GM10248 (cell line): ENCODE measurements at regions not wholly inside any gene's neighbourhood (a gene's known extent, or its start where the extent isn't known, plus 50 kb on each side); places are given as distances from the start of the nearest gene placed in this dataset.

ENCODE experiments used
- CTCF ChIA-PET: fragments of 300-600 bp; sonication (Branson Sonifier 250); formaldehyde crosslinking; extraction: SDS; loops from one replicate; lab custom pipeline; 2021; ENCODE audit warnings: antibody characterized with exemption; lab: Yijun Ruan, JAX
- POLR2A ChIA-PET: fragments of 350-650 bp; sonication (Branson Sonifier 250); formaldehyde crosslinking; extraction: SDS; loops from one replicate; lab custom pipeline; 2020; ENCODE audit warnings: antibody characterized with exemption; lab: Yijun Ruan, JAX
- DNase-seq: peaks from one replicate; pipeline ENCODE4 v3.0.0; 2012; ENCODE audit errors: extremely low spot score
- CTCF ChIP-seq: IDR thresholded peaks from 2 replicates; pipeline ENCODE4 v1.5.1; 2012; ENCODE audit warnings: mild to moderate bottlenecking, low read depth; ENCODE audit errors: extremely low read depth, missing control alignments, control extremely low read depth

GRCh38 chr18:29217124-29217915, 1040.4 kb upstream of the CDH2 start:
- ChIA-PET POLR2A (no interaction called here), CTCF (interaction anchor here (1.6 kb wide), 1 partner anchor 11 kb away, joined by 5 read pairs; no protein-coding TSS in a partner anchor)
- no peak for TF ChIP-seq CTCF
- no peak for DNase-seq

- ChIA-PET POLR2A (no interaction called here), CTCF (interaction anchor here (1.1 kb wide), 1 partner anchor 10 kb away, joined by 3 read pairs; no protein-coding TSS in a partner anchor)
- DNase-seq, result no peak
- no peak for TF ChIP-seq CTCF
Measured at GRCh38 chr18:29198834-29199233, 1021.9 kb upstream of the CDH2 start.

GRCh38 chr18:29196307-29196706, 1019.4 kb upstream of the CDH2 start:
- DNase-seq, result no peak
- TF ChIP-seq CTCF, result no peak
- ChIA-PET POLR2A (no interaction called here), CTCF (no interaction called here)

GRCh38 chr18:29191263-29191662, 1014.3 kb upstream of the CDH2 start:
- no peak for TF ChIP-seq CTCF
- CTCF ChIA-PET, result no interaction called here
- POLR2A ChIA-PET, result no interaction called here
- no peak for DNase-seq

GRCh38 chr18:29188760-29189159, 1011.8 kb upstream of the CDH2 start:
- ChIA-PET CTCF (interaction anchor here (1.1 kb wide), 1 partner anchor 10 kb away, joined by 3 read pairs; no protein-coding TSS in a partner anchor), POLR2A (no interaction called here)
- TF ChIP-seq CTCF, result no peak
- no peak for DNase-seq

GRCh38 chr18:29185801-29186200, 1008.9 kb upstream of the CDH2 start:
- TF ChIP-seq CTCF, result no peak
- ChIA-PET CTCF (no interaction called here), POLR2A (no interaction called here)
- DNase-seq, result no peak
